ENCODE measurements at regions not wholly inside any gene's neighbourhood (a gene's known extent, or its start where the extent isn't known, plus 50 kb on each side); places are given as distances from the start of the nearest gene placed in this dataset.

GRCh38 chr2:81852651-81853050, 1548.1 kb upstream of the LRRTM1 start:
- no peak for FAIRE-seq
- DNase-seq (ENCODE audit: low spot score in 2 of 2), result no peak

DNA sequence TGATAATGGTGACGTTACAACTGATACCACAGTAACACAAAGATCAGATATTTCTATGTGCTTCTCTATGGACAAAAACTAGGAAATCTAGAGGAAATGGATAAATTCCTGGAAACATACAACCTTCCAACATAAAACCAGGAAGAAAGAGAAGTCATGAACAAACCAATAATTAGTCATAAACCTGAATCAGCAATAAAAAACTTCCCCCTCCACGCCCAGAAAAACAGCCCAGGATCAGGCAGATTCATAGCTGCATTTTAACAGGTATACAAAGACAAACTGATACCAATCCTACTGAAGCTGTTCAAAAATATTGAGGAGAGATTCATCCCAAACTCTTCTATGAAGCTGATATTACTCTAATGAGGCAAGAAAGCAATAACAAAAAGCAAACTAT, 1535.2 kb upstream of the LRRTM1 start:
- FAIRE-seq, result no peak

GRCh38 chr2:81835321-81836000, 1530.9 kb upstream of the LRRTM1 start:
- DNase-seq (ENCODE audit: low spot score in 2 of 2) (no peak), FAIRE-seq (no peak)

More for the DNA sequence above, 1535.2 kb upstream of the LRRTM1 start:
- DNase-seq (ENCODE audit: low spot score in 2 of 2), result no peak

GRCh38 chr2:81786811-81787210, 1482.3 kb upstream of the LRRTM1 start:
- FAIRE-seq, result no peak
- no peak for DNase-seq (ENCODE audit: low spot score in 2 of 2)

- no peak for FAIRE-seq
Observed at GRCh38 chr2:81767187-81767912, 1462.8 kb upstream of the LRRTM1 start.

GRCh38 chr2:81747481-81748070, 1443.0 kb upstream of the LRRTM1 start:
- FAIRE-seq (no peak), DNase-seq (ENCODE audit: low spot score in 2 of 2) (no peak)

More at GRCh38 chr2:81767187-81767912, 1462.8 kb upstream of the LRRTM1 start:
- no peak for DNase-seq (ENCODE audit: low spot score in 2 of 2)

DNA sequence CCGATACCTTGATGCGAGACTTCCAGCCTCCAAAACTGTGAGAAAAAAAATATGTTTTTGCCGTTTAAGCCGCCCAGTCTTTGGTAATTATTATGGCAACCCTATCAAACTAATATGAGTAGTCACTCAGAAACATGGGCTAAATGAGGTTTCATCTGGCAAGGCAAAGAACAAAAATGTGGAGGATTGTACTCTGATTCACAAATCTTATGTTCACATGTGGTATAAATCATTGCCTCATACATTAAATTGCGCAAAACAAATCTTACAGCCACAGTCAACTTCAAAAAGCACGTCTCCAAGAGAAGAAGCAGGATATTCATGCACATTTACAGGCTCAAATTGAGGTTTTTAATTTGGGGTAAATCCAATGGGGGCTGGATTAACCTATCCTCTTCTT, 1435.4 kb upstream of the LRRTM1 start:
- FAIRE-seq, result no peak
- DNase-seq (ENCODE audit: low spot score in 2 of 2), result no peak

DNA sequence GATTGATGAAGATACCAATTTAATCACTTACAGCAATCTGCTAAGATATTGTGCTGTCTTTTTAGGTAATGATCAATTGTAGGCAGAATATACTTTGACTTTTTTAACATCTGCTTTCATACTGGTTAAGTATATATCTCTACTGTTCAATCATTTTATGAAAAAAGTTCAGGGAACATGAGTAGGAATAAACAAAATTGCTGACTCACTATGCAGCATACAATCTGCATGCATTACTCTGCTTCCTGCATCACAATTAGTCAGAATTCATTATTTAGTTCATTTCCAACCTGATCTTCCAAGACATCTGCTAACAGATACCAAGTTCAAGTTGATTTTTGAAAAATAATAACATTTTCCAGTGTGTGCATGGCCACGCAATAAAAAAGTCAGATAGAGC, 1430.4 kb upstream of the LRRTM1 start:
- FAIRE-seq (no peak), DNase-seq (ENCODE audit: low spot score in 2 of 2) (no peak)

GRCh38 chr2:81714817-81715216, 1410.3 kb upstream of the LRRTM1 start:
- FAIRE-seq (no peak), DNase-seq (ENCODE audit: low spot score in 2 of 2) (no peak)

- DNase-seq (ENCODE audit: low spot score in 2 of 2) (no peak), FAIRE-seq (no peak)
Observed at GRCh38 chr2:81706856-81707255, 1402.3 kb upstream of the LRRTM1 start.

DNA sequence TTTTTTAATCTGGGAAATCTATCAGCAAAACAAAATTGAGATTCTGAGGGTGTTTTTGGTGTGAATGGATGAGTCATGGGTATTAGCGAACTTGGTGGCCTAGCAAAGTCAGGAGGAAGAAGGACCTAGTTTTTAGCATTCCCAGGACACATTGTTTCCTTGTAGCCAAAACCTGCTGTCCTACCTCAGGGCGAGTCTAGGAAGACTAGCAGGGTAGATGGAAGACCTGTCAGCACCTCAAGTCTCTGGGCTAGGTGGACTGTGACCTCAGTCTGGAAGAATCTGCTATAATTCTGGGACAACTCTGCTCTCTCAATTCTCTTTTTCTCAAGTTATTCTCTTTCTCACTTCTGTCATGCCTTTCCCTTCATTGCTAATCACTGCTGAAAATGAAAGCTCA, 1399.3 kb upstream of the LRRTM1 start:
- DNase-seq (ENCODE audit: low spot score in 2 of 2) (no peak), FAIRE-seq (no peak)

DNA sequence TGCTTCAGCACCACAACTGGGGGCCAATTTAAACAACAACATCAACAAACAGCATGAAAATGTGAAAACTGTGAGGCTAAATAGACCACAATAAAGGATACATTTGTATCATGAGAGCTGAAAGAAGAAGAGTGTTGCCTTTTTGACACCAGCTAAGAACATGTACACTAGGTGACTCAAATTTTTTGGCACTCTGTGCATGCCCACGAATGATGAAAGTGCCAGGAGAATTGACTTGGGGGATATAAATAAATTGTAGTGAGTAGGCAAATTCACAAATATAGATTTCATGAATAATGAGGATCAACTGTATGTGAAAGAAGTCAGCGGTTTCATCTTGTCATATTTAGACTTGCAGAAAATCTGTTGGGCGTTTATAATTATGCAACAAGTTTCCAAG, 1388.0 kb upstream of the LRRTM1 start:
- DNase-seq (ENCODE audit: low spot score in 2 of 2) (no peak), FAIRE-seq (no peak)

DNA sequence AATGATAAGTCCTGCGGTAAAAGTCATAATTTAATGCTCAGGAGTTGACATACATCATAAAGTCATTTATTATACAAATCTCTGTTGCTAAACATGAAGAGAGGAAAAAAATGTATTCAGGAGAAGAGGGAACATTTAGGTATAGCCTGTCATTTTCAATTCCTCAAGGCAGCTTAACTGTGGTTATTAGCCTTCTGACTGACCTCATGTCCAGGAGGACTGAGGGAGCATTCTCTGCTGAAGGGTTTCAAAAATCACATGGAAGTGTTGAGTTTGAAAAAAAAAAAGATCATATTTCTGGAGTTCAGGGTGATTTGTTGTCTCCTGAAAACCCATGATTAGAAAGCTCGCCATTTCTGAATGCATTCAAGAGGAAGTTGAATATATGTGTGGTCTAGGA, 1371.1 kb upstream of the LRRTM1 start:
- FAIRE-seq, result no peak
- DNase-seq (ENCODE audit: low spot score in 2 of 2), result no peak

- DNase-seq (ENCODE audit: low spot score in 2 of 2) (no peak), FAIRE-seq (no peak)
Observed at GRCh38 chr2:81672923-81673322, 1368.4 kb upstream of the LRRTM1 start.

DNA sequence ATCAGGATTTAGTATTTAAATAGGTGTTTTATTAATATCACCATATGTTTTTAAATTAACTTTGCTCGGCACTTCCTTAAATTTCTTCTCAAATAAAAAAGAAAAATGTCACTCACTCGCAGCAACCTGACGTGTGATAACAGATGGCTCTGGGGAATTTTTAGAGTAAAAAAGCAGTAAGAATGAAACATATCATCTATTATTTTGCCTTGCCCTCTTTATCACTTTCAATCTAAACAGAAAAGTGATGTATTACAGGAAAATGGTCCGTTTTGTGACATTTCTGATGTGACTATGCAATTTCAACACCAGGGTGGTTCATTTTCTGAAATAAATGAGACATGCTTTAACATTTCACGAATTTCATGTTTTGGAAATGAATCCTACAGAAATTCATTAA, 1368.0 kb upstream of the LRRTM1 start:
- FAIRE-seq, result no peak
- no peak for DNase-seq (ENCODE audit: low spot score in 2 of 2)

DNA sequence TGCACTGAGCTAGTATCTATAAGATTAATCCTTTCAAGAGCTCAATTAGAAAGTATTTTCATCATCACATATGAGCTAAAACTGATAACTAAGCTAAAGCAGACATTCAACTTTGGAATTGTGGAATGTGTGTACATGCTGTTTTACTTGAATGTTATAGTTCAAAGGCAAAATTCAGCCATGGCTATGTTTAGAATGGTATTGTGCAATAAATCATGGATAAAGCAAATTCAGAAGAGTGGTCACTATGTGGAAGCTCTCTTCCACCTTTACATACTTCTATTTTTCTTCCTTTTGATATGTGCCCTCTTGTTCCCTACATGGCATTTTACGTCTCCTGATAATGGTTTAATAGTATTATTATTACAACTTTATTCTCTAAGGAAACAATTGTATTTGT, 1366.3 kb upstream of the LRRTM1 start:
- FAIRE-seq (no peak), DNase-seq (ENCODE audit: low spot score in 2 of 2) (no peak)

GRCh38 chr2:81661081-81661480, 1356.5 kb upstream of the LRRTM1 start:
- DNase-seq (ENCODE audit: low spot score in 2 of 2) (no peak), FAIRE-seq (no peak)

- FAIRE-seq (no peak), DNase-seq (ENCODE audit: low spot score in 2 of 2) (no peak)
Observed at GRCh38 chr2:81658227-81658626, 1353.7 kb upstream of the LRRTM1 start.

GRCh38 chr2:81650048-81650971, 1345.8 kb upstream of the LRRTM1 start:
- no peak for DNase-seq (ENCODE audit: low spot score in 2 of 2)
- no peak for FAIRE-seq

GRCh38 chr2:81648806-81649205, 1344.3 kb upstream of the LRRTM1 start:
- DNase-seq (ENCODE audit: low spot score in 2 of 2), result no peak
- no peak for FAIRE-seq

GRCh38 chr2:81648370-81648769, 1343.8 kb upstream of the LRRTM1 start:
- FAIRE-seq (no peak), DNase-seq (ENCODE audit: low spot score in 2 of 2) (no peak)

Data from frontal cortex (tissue), 3 donors.